Heart left ventricle (tissue), 13 donors: ENCODE measurements at regions not wholly inside any gene's neighbourhood (a gene's known extent, or its start where the extent isn't known, plus 50 kb on each side); places are given as distances from the start of the nearest gene placed in this dataset.

Experiments
- CTCF ChIP-seq, 12 donors: fragments of 200-600 bp; sonication (generic) in 4 of 12; IDR thresholded peaks; one replicate each; pipeline versions ENCODE4 v1.5.0 to v1.8.0; 2018 to 2022; ENCODE audit warnings: antibody characterized with exemption in 12 of 12, mild to moderate bottlenecking in 5 of 12
- POLR2A ChIP-seq, 2 donors: fragments of 450-650 bp; IDR thresholded peaks; one replicate each; pipeline ENCODE4 v1.6.1; 2017; ENCODE audit warnings: antibody characterized with exemption in 2 of 2, mild to moderate bottlenecking in 2 of 2, moderate library complexity in 2 of 2
- donor health status: ischemic (EF 13 %, LVEDD 7.1; RV severe dilation, severe dysfunction).
- donor health status: DM: no; HTN: yes; CAD: no.
- donor health status: DM: no; HTN: no; CAD: no.
- donor health status: ischemic (EF 25% LVEDD 6.9; RV normal size, moderate dysfunction).
- donor health status: ischemic (EF 25% LVEDD 5.7; RV mildly dilated, moderate dysfunction).
- donor health status: ischemic (EF 35%, LVEDD 5.7; RV mildly dilated, moderate dysfunction).
- donor health status: nonischemic (EF 11% LVEDD 7.7; RV severe dilation, severe dysfunction).
- donor health status: DM: yes; HTN: yes; CAD: no.
- donor health status: PGD.
- donor health status: ischemic (EF 29% LVEDD 5.4; RV normal size, mild dysfunction).
- donor health status: nonischemic (EF 23%, LVEDD 6.1; RV moderate dilation, normal function).

GRCh38 chr13:81602241-81602640 lies 1261.3 kb upstream of the SPRY2 start:
- TF ChIP-seq CTCF (IDR thresholded peaks at IDR 0.05) (no peak), POLR2A (IDR thresholded peaks at IDR 0.05) (no peak)
